K562 (cell line): ENCODE measurements at regions not wholly inside any gene's neighbourhood (a gene's known extent, or its start where the extent isn't known, plus 50 kb on each side); places are given as distances from the start of the nearest gene placed in this dataset.
A peak's percentile ranks its signal among the peaks of the same experiment; 100 is the strongest.

Experiments
- ATF7 ChIP-seq: fragments of 450-650 bp; IDR thresholded peaks from 2 replicates; pipeline ENCODE4 v1.7.1; 2014; ENCODE audit warnings: mild to moderate bottlenecking, moderate library complexity
- TAF1 ChIP-seq: IDR thresholded peaks from 2 replicates; pipeline ENCODE4 v1.6.1; 2011; ENCODE audit warnings: mild to moderate bottlenecking, low read length, moderate library complexity; ENCODE audit not compliant: insufficient read depth, control insufficient read depth, severe bottlenecking; ENCODE audit errors: extremely low read depth
- TF ChIP-seq, protein P1 (sequence below), 2 experiments: fragments of 450-650 bp; formaldehyde crosslinking in 1 of 2; IDR thresholded peaks; 2 replicates each; pipeline versions ENCODE4 v1.4.0 to v1.6.1; 2014 to 2020; ENCODE audit warnings: mild to moderate bottlenecking in 2 of 2, borderline replicate concordance in 1 of 2, low read depth in 1 of 2
- TF ChIP-seq, protein P2 (sequence below), 3 experiments: fragments of 200-800 bp in 1 of 3; fragments of 250-450 bp in 1 of 3; fragments of 450-650 bp in 1 of 3; sonication (Bioruptor Pico) in 1 of 3; sonication (Bioruptor generic) in 1 of 3; formaldehyde crosslinking in 1 of 3; IDR thresholded peaks; 2 replicates each; pipeline versions ENCODE4 v1.6.1 to v1.8.0; 2016 to 2022; ENCODE audit warnings: mild to moderate bottlenecking in 2 of 3, missing genetic modification characterization in 2 of 3, missing compliant biosample characterization in 1 of 3, moderate library complexity in 1 of 3

DNA sequence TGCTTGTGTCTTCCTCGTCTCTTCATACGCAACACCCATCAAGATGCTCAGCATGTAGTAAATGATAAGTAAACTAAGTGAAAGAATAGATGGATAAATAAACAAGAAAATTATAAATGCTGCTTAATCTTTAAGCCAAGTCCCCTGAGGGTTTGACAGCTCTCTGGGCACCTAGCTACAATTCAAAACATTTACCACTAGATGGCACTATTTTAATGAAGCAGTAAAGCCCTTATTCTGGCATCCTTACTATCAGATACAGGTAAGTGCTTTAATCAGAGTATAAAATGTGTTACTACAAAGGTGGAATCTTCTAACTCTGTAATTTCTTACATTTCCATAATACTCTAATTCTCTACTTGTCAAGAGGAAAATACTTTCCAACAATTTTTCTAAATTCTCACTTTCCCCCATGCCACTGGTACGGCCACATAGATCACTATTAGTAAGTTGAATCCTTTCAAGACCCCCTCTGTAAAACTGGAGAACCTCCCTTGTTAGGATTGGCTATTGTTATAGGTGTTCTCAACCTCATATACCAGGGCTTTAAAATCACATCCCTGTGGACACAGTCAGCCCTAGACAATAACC lies 137.8 kb downstream of the BARHL2 start (continued):
- TF ChIP-seq, protein P1, sequence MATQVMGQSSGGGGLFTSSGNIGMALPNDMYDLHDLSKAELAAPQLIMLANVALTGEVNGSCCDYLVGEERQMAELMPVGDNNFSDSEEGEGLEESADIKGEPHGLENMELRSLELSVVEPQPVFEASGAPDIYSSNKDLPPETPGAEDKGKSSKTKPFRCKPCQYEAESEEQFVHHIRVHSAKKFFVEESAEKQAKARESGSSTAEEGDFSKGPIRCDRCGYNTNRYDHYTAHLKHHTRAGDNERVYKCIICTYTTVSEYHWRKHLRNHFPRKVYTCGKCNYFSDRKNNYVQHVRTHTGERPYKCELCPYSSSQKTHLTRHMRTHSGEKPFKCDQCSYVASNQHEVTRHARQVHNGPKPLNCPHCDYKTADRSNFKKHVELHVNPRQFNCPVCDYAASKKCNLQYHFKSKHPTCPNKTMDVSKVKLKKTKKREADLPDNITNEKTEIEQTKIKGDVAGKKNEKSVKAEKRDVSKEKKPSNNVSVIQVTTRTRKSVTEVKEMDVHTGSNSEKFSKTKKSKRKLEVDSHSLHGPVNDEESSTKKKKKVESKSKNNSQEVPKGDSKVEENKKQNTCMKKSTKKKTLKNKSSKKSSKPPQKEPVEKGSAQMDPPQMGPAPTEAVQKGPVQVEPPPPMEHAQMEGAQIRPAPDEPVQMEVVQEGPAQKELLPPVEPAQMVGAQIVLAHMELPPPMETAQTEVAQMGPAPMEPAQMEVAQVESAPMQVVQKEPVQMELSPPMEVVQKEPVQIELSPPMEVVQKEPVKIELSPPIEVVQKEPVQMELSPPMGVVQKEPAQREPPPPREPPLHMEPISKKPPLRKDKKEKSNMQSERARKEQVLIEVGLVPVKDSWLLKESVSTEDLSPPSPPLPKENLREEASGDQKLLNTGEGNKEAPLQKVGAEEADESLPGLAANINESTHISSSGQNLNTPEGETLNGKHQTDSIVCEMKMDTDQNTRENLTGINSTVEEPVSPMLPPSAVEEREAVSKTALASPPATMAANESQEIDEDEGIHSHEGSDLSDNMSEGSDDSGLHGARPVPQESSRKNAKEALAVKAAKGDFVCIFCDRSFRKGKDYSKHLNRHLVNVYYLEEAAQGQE (IDR thresholded peaks at IDR 0.05; ENCODE audit: borderline replicate concordance): peak; percentile 33; the same call in 1 of the 2 replicates
- TF ChIP-seq, protein P1 (CRISPR knock-in tag; IDR thresholded peaks at IDR 0.05; ENCODE audit: low read depth): no peak
- TF ChIP-seq TAF1: no peak
- TF ChIP-seq, protein P2, sequence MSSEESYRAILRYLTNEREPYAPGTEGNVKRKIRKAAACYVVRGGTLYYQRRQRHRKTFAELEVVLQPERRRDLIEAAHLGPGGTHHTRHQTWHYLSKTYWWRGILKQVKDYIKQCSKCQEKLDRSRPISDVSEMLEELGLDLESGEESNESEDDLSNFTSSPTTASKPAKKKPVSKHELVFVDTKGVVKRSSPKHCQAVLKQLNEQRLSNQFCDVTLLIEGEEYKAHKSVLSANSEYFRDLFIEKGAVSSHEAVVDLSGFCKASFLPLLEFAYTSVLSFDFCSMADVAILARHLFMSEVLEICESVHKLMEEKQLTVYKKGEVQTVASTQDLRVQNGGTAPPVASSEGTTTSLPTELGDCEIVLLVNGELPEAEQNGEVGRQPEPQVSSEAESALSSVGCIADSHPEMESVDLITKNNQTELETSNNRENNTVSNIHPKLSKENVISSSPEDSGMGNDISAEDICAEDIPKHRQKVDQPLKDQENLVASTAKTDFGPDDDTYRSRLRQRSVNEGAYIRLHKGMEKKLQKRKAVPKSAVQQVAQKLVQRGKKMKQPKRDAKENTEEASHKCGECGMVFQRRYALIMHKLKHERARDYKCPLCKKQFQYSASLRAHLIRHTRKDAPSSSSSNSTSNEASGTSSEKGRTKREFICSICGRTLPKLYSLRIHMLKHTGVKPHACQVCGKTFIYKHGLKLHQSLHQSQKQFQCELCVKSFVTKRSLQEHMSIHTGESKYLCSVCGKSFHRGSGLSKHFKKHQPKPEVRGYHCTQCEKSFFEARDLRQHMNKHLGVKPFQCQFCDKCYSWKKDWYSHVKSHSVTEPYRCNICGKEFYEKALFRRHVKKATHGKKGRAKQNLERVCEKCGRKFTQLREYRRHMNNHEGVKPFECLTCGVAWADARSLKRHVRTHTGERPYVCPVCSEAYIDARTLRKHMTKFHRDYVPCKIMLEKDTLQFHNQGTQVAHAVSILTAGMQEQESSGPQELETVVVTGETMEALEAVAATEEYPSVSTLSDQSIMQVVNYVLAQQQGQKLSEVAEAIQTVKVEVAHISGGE (CRISPR knock-in tag; IDR thresholded peaks at IDR 0.05): no peak
- TF ChIP-seq ATF7: no peak
